GM19397 (cell line): ENCODE measurements at regions not wholly inside any gene's neighbourhood (a gene's known extent, or its start where the extent isn't known, plus 50 kb on each side); places are given as distances from the start of the nearest gene placed in this dataset.
"Not testable (repeated sequence)": the region's sequence is repeated elsewhere in the genome, so short reads cannot be mapped to it uniquely, and the experiment has no call there.

ENCODE experiments used
- ATAC-seq: cut with Tn5 transposase; IDR thresholded peaks from one replicate; pipeline ENCODE4 v1.9.1; 2021; ENCODE audit warnings: mild to moderate bottlenecking, moderate library complexity; ENCODE audit not compliant: unreplicated experiment

- no peak for ATAC-seq
These were observed 122.5 kb upstream of the SNRPN start for GRCh38 chr15:24832282-24832681.

GRCh38 chr15:24835301-24835700, 119.5 kb upstream of the SNRPN start:
- no peak for ATAC-seq

DNA sequence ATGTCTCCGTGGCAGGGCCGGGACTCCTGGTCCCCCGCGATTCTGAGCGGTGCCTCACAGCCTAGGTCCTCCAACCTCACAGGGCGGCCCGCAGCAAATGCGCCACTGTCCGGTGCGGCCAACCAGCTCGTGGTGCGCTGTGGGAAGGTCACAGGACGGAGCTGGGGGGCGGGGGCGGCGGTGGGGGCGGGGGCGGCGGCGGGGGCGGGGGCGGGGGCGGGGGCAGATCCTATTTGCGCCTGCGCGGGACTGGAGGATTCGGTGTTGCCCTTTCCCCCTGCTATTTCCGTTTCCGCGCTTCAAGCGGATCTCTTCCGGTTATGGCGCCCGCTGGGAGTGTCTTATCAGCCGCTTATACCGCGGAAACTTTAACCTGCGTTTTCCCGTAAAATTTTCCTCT, 106.7 kb upstream of the SNRPN start:
- no peak for ATAC-seq

DNA sequence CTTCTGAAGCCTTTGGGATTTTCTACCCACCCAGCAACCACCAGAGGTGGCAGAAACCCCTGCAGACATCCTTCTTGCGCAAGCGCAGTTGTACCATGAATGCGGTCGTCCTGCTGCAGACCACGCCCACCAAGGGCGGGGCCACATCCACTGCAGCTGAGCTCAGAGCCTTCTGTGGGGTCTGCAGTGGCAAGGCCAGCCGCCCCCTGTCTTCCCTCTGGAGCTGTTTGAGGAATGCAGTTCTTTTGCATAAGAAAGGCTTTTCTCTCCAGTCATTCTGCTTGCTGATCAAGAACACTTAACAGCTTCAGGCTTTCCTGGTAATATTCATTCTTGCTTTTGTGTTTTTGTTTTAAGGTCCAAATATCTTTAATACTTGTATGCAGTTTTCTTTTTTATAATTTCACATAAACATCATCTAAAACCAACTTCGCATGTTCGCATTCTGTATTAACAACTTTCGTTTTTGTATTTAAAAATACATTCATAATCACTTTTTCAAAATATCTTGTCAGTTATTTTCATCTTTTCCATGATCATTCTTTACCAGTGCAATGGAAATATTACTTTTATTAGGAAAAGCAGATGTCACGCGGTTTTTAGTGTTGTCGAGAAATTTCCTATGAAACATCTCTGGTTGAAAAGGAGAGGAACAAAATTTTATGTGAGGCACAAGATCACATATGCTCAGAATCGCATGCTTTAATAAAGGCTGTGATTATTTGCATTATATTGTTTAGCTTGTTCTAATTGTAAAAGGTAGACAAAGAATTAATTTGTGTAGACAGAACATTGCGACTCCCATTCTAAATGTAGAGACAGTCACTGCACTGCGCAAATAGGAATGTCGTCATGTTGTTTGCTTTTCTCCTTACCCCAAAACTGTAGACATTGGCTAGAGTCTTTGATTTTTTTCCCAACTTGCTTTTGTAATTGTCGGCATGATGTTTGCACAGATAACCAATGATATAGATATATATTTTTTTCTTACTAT, 98.1 kb upstream of the SNRPN start:
- no peak for ATAC-seq

GRCh38 chr15:24857763-24858162, 97.0 kb upstream of the SNRPN start:
- no peak for ATAC-seq

DNA sequence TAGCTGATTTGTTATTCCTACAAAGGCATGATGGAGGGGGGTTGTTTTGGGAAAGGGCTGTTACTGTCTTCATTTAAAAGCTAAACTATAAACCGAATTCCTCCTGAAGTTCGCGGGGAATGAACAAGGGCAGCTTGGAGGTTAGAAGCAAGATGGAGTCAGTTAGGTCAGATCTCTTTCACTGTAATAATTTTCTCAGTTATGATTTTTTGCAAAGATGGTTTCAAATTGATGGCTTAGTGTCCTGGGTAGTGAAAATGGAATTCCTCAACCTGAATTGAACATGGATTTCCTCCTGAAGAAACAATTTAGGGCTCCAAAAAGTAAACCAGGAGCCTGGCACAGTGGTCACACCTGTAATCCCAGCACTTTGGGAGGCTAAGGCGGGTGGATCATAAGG, 96.6 kb upstream of the SNRPN start:
- ATAC-seq, result not testable (repeated sequence)

DNA sequence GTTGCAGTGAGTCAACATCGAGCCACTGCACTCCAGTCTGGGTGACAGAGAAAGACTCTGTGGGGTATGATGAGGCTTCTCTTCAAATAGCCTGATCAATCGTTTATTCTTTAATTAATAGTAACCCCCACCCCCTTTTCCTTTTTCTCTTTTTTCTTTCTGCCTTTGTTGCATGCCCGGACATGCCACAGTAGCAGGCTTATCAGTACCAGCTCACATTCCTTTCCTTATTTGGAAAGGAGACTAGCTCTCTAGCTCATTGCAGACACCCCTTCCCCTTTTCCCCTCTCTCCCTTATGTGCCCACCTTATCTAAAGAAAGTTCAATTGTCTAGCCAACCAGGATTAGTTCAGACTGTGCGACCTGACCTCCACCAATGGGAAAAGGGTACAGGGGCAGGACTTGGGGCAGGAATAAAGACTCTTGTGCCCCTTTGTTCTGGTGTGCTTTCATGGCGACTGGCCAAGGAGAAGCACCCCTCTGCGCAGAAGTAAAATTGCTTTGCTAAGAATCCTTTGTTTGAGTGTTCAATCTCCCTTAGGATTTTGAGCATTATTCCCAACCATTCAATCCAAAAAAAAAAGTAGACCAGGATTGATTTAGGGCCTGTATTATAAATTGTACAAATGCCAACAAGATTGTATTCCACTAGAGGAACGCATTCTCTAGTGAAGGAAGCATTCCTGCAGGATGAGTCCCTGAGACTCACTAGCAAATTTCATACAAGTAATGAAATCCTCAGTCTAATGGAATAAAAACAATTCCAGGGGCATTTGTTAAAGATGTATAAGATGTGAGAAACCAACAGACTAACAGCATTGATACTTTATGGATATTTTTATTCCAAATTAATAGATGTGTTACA, 95.8 kb upstream of the SNRPN start:
- ATAC-seq, result no peak

GRCh38 chr15:24861014-24861690, 93.6 kb upstream of the SNRPN start:
- ATAC-seq, result no peak

GRCh38 chr15:24862726-24863521, 91.9 kb upstream of the SNRPN start:
- ATAC-seq, result no peak

DNA sequence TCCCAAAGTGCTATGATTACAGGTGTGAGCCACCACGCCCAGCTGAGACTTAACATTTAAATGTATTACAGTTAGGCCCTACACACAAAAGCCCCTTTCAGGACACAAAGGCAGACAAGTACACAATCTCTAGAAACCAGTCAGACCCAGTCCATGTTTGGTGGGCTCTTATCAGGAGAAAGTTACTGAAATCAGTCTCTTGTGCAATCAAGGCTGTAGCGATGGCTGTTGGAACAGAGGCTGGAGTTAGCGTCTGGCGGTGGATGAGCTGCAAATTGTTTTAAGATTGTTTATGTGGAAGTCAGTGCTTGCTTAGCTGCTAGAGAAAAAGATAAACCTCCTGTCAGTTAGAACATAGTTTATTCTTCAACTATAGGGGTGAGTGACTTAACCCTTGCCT, 89.5 kb upstream of the SNRPN start:
- ATAC-seq, result no peak

DNA sequence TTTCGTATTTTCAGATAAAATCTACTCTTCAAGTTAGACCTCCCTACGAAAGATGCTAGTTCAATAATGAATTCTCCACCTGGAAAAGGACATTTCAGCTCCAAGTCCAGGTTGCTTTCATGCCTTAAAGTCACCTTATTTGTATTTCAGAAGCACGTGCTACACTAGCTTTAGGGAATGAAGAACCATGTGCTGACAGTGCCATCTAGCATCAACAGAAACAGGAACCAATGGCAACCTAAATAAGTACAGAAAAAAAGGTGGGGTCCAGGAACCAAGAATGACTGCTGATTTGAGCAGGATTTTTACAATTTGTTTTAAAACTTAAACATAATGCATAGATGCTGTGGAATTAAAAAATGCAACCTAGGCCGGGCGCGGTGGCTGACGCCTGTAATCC, 77.6 kb upstream of the SNRPN start:
- ATAC-seq, result no peak

DNA sequence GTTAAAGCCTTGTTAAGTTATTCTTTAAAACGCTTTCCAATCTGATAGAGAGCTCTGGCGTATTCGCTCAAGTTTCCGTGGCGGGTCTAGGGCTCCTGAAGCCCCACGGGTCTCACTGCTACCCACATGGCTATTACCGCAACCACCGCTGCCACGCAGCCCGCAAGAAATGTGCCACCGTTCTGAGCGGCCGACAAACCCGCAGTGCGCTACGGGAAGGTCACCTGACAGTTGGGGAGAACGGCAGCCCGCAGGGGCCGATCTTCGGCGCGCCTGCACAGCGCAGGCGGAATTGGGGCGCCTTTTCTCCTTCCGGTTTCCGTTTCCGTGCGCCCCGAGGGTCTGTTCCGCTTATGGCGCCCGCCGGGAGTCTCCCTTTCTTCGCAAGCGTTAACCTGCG, 76.6 kb upstream of the SNRPN start:
- ATAC-seq, result no peak

GRCh38 chr15:24879492-24879891, 75.3 kb upstream of the SNRPN start:
- no peak for ATAC-seq

GRCh38 chr15:24880663-24881062, 74.1 kb upstream of the SNRPN start:
- ATAC-seq, result no peak

GRCh38 chr15:24886538-24886937, 68.2 kb upstream of the SNRPN start:
- no peak for ATAC-seq

GRCh38 chr15:24898715-24899272, 56.0 kb upstream of the SNRPN start:
- ATAC-seq, result no peak

DNA sequence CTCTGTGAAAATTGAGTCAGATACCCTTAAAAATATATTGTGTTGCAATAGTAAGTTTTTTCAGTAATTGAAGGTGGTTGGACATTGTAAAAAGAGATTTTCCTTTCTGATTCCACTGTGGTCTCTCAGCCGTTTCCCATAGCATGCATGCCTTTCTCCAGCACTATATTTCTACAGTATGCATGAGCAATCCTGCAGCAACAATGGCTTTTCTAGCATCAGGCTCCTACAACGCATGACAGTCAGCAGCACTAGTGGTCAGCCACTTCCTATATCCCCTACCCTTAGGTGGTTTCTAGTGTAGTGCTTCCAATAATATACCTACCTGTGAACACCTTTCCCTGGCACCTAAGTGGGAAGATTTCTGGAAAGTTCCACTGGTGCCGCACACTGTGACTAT, 55.4 kb upstream of the SNRPN start:
- no peak for ATAC-seq

DNA sequence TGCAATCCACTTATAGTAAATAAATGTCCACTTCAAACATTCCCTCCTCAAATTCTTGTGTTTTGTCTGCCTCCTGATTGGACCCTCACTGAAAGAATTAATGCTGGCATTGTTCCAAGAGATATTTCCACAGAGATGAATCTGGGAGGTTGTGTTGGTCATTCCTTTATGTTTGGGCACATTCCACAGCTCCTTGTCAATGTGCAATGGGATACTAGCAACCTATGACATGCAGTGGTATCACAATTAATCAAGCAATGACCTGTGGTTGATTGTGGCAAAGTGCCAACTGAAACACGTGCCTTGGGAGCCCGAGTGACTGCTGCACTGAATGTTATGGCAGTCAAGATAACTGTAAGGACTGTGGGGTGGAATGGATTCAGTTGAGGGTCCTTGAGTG, 55.0 kb upstream of the SNRPN start:
- no peak for ATAC-seq

GRCh38 chr15:24901409-24901808, 53.4 kb upstream of the SNRPN start:
- no peak for ATAC-seq
